GM19438 (cell line): ENCODE measurements at regions not wholly inside any gene's neighbourhood (a gene's known extent, or its start where the extent isn't known, plus 50 kb on each side); places are given as distances from the start of the nearest gene placed in this dataset.

ENCODE experiments used
- ATAC-seq: cut with Tn5 transposase; IDR thresholded peaks from one replicate; pipeline ENCODE4 v1.9.1; 2021; ENCODE audit warnings: low read depth; ENCODE audit not compliant: unreplicated experiment

- no peak for ATAC-seq
Observed at GRCh38 chr6:103268335-103268734, 1591.4 kb downstream of the HACE1 start.

GRCh38 chr6:103264020-103264419, 1595.7 kb downstream of the HACE1 start:
- ATAC-seq = no peak

GRCh38 chr6:103255132-103255531, 1604.6 kb downstream of the HACE1 start:
- ATAC-seq = no peak

DNA sequence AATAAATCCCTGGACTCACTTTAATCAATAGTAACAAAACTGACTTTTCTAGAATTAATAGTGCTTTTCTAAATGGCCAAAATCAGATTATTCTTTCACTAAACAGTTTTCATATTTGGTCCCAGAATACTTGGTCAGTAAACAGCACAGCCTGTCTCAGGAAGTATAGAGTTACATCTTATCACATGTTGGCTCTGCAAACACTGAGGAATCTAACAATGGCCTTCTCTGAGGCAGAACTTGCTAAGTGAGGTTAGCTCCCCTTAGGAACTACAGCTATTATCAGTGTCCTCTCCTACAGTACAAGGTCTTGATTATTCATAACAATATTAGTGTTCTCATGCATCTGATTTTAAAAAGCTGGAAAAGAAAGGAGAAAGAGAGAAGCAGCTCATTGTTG, 1622.8 kb downstream of the HACE1 start:
- no peak for ATAC-seq

DNA sequence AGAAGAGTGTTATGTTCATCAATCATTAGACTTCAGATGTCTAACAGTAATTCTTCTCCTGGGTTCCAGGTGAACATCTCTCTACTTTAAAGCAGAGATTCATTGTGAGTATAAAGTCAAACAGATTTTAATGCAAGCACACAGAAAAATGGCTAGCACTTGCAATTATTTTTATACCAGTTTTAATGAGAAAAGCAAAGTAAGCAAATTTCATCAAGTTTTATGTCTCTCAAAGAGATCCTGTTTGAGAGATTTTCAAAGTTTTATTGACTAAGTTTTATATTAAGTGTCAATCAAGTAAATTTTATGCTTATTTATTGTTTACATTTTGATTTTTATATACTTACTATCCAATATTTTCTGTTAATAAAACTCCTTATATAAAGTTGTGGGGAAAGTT, 1628.5 kb downstream of the HACE1 start:
- ATAC-seq = no peak

- ATAC-seq = no peak
Observed at GRCh38 chr6:103215847-103216246, 1643.9 kb downstream of the HACE1 start.

- no peak for ATAC-seq
Observed at GRCh38 chr6:103210686-103211085, 1649.0 kb downstream of the HACE1 start.

DNA sequence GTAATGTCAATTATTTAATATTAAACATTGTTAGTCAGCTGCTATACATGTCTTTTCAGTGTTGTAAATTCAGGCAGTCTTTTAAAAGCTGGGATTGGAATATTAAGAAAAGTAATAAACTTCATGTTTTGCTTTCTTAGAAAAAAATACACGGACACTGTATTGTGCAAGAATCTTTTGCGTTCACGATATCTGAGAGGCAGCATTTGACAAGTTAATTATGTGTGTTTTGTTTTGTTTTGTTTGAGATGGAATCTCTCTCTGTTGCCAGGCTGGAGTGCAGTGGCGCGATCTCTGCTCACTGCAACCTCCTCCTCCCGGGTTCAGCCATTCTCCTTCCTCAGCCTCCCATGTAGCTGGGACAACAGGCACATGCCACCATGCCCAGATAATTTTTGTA, 1661.3 kb downstream of the HACE1 start:
- no peak for ATAC-seq

- no peak for ATAC-seq
Observed at GRCh38 chr6:103193413-103193812, 1666.3 kb downstream of the HACE1 start.

GRCh38 chr6:103191391-103192093, 1668.2 kb downstream of the HACE1 start:
- ATAC-seq = no peak

- ATAC-seq = no peak
Observed at GRCh38 chr6:103184776-103185175, 1674.9 kb downstream of the HACE1 start.

- ATAC-seq = no peak
Observed at GRCh38 chr6:103183831-103184411, 1675.8 kb downstream of the HACE1 start.

GRCh38 chr6:103178193-103178592, 1681.5 kb downstream of the HACE1 start:
- no peak for ATAC-seq

GRCh38 chr6:103177791-103178190, 1681.9 kb downstream of the HACE1 start:
- ATAC-seq = no peak

DNA sequence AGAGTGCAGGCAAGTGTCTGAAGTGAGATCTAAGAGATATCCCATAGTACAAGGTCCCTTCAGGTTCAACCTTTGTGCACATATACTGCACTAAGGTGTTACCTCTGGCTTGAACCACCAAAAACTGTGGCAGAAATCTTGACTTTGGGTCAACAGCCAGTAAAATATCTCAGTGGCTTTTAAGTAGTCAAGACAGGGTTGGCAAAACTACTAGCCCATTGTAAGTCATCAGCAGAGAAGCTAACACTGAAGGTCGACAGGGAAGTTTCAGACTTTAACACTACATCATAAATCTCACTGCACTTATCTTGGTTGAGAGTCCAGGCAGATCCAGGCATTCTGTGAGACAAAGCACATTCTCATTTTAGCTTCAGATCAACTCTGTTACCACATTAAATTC, 1684.7 kb downstream of the HACE1 start:
- ATAC-seq = no peak

DNA sequence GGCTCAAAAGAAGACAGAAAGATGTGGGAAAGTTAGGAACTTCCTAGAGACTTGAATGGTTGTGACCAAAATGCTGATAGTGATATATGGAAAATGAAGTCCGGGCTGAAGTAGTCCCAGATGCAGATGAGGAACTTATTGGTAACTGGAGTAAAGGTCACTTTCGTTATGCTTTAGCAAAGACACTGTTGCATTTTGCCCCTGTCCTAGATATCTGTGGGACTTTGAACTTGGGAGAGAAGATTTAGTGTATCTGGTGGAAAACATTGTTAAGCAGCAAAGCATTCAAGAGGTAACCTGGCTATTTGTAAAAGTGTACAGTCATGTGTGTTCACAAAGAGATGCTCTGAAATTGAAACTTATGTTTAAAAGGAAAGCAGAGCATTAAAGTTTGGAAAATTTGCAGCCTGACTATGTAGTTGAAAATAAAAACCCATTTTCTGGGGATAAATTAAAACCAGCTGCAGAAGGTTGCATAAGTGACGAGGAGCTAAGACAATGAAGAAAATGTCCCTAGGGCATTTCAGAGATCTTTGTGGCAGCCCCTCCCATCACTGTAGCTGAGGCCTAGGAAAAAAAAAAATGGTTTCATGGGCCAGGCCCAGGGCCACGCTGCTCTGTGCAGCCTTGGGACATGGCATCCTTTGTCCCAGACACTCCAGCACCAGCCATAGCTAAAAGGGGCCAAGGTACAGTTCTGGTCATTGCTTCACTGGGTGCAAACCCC, 1692.2 kb downstream of the HACE1 start:
- no peak for ATAC-seq

DNA sequence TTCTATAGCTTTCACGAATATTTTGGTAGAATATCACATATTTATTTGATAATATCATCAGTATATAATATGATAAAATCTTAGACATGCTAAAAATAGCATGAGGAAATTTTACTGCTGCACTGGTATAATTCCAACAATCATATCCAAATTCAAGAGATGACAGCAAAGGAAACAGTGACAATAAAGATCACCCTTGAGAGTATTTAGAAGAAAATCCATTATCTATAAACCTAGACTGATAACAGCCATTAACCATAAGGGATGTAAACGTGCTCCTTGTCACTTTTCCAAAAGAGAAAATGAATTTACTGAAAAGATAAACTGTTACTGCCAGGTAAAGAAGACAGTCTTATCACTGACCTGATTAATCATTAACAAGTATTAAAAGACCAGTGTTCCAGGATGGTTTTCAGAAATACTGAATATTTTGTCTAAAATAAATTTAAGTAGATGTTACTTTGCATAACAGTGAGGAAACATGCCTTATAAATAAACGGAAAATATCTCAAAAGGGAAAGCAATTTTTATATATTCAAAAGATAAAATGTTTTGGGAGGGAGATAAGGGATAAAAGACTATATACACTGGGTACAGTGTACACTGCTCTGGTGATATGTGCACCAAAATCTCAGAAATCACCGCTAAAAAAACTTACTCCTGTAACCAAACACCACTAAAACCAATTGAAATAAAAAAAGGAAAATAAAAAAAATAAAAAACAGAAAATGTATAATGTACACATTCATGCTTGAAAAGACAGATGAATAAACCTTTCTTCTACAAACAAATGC, 1704.7 kb downstream of the HACE1 start:
- ATAC-seq = no peak

DNA sequence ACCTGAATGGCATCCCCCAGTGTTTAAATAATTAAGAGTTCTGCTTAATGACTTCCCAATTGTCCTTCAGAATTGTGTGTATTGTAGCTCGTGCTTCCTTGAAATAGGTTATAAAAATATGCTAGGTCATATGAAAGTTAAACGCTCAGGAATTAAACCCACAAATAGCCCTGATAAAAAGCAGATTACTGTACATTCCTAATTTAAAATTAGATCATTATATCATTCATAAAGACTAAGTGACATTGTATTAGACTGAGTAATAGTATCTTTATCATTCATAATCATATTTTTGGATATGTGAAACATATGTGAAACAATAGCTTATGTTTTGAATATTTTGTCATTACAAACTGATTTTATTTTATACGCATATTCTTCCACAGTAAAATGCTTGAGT, 1706.7 kb downstream of the HACE1 start:
- ATAC-seq = no peak

DNA sequence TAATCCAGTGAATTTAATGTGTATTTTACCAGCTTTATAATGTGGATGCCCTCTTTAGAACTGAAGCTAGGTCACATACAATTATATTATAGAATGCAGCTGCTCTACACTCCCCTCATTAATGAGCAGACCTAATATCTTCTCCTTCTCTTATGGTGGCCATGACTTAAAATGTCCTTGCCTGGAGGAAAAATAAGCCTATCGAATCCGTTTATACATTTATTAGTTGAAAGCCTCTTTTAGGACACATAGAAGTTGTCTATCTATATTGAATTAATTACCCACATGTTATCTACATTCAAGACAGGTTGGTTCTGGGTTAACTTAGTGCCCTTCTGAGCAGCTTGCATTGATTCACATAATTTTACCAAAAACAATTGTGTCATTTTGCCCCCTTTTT, 1716.8 kb downstream of the HACE1 start:
- no peak for ATAC-seq

DNA sequence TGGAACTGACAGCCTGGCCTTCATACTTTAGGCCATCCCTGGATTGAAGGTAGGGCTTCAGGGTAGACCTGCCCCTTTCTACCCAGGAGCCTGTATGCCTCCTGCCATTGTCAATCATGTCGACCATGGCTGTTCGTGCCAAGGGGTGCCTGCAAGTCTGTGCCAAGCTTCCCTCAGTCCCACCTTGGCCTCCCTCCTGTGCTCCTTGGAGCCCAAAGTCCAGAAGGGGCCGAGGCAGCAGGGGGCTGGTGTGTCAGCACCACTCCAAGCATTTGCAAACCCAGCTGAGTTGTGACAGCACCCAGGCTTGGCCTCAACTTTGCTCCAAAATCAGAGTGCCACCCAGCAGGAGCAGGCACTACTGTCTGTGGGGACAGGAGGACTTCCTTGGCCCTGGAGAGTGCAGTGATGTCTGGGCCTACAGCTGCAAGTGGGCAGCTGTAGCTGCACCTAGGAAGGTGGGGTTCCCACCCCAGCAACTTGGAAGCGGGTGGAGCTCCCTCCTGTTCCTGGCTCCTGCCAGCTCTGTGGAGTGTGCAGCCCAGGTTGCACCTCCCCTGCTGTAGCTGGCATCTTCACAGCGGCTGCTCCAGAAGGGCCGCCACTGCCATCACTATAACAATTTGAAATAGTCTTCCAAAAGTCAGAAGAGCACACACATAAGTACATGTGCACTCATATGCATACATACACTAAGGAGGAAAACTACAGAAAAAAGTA, 1719.3 kb downstream of the HACE1 start:
- ATAC-seq = no peak
